ENCODE measurements at regions not wholly inside any gene's neighbourhood (a gene's known extent, or its start where the extent isn't known, plus 50 kb on each side); places are given as distances from the start of the nearest gene placed in this dataset.
"Not testable (repeated sequence)": the region's sequence is repeated elsewhere in the genome, so short reads cannot be mapped to it uniquely, and the experiment has no call there.

GRCh38 chr17:22210212-22210611 lies 517.9 kb downstream of the KCNJ18 start:
- not testable (repeated sequence) for TF ChIP-seq EZH2 (IDR thresholded peaks at IDR 0.05; ENCODE audit: borderline replicate concordance, low read depth, low read length, severe bottlenecking); POLR2A (IDR thresholded peaks at IDR 0.05; ENCODE audit: low read depth, low read length); MAX (IDR thresholded peaks at IDR 0.05; ENCODE audit: insufficient read depth, insufficient read length); CTCF (IDR thresholded peaks at IDR 0.05; ENCODE audit: extremely low read depth in 1 of 2, insufficient read depth in 1 of 2, low read depth in 1 of 2, low read length in 2 of 2); FOS (IDR thresholded peaks at IDR 0.05; ENCODE audit: borderline replicate concordance, insufficient read depth, low read length); JUN (IDR thresholded peaks at IDR 0.05; ENCODE audit: borderline replicate concordance, insufficient read depth, insufficient read length, low read depth); POLR2AphosphoS5 (IDR thresholded peaks at IDR 0.05; ENCODE audit: insufficient read depth, low read depth, low read length)
